Breast epithelium (tissue), 3 donors: ENCODE measurements at regions not wholly inside any gene's neighbourhood (a gene's known extent, or its start where the extent isn't known, plus 50 kb on each side); places are given as distances from the start of the nearest gene placed in this dataset.
"Not testable (repeated sequence)": the region's sequence is repeated elsewhere in the genome, so short reads cannot be mapped to it uniquely, and the experiment has no call there.

ENCODE experiments used
- CTCF ChIP-seq, 3 donors: fragments of 450-650 bp; IDR thresholded peaks; one replicate each; pipeline ENCODE4 v1.5.1; 2016 to 2017; ENCODE audit warnings: antibody characterized with exemption in 3 of 3, mild to moderate bottlenecking in 3 of 3, moderate library complexity in 3 of 3
- POLR2A ChIP-seq: fragments of 450-650 bp; IDR thresholded peaks from one replicate; pipeline ENCODE4 v1.6.1; 2016; ENCODE audit warnings: antibody characterized with exemption, mild to moderate bottlenecking, moderate library complexity
- POLR2AphosphoS5 ChIP-seq, 3 donors: sonication (generic); formaldehyde crosslinking; IDR thresholded peaks; one replicate each; pipeline ENCODE4 v1.6.1; 2017; ENCODE audit warnings: antibody characterized with exemption in 3 of 3

- TF ChIP-seq CTCF (IDR thresholded peaks at IDR 0.05); POLR2A; POLR2AphosphoS5 (IDR thresholded peaks at IDR 0.05): not testable (repeated sequence)
These were observed 112.7 kb downstream of the TENT5C start for GRCh38 chr1:117718596-117718995.
